ENCODE measurements at regions not wholly inside any gene's neighbourhood (a gene's known extent, or its start where the extent isn't known, plus 50 kb on each side); places are given as distances from the start of the nearest gene placed in this dataset.

DNA sequence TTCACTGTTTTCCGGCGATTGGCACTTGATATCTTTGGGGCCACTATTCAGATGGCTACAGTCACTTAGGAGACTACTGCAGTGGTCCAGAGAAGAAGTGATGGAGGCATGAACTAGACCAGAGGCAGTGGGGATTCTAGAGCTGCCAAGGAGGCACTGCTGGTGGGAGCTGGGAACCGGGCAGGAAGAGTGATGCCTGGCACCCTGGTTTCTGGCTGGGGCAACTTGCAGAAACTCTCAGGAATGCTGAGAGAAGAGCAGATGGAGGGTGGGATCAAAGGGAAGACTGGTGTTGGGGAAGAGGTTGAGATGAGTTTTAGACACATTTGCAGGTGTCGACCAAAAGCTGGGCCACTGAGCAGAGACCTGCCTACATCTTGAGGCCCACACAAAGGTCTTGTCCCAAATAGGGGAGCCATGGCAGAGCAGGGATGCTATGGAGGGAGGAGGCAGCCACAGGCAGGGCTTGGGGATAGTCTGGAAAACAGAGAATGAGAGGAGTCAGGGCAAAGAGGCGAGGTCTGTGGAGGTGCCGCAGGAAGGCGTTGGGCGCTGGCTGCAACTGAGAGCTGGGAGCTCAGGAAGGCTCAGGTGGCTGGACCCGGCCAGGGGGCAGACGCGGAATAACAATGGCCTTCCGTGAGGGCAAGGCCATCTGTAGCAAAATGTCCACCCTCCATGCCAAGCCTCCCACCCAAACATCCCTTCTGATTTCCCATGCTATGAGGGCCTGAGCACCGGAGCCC, 118.9 kb downstream of the TOMM20 start:
- no peak for DNase-seq

DNA sequence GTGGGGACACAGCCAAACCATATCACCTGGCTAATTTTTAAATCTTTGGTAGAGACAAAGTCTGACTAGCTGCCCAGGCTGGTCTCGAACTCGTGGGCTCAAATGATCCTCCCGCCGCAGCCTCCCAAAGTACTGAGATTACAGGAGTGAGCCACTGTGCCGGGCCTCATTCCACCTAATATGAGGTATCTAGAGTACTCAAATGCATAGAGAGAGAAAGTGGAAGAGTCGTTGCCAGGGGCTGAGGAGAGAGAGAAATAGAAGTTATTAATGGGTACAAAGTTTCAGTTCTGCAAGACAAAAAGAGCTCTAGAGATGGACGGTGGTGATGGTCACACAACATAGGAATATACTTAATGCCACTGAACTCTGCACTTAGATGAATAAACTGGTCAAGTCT, 119.6 kb downstream of the TOMM20 start:
- no peak for DNase-seq

DNA sequence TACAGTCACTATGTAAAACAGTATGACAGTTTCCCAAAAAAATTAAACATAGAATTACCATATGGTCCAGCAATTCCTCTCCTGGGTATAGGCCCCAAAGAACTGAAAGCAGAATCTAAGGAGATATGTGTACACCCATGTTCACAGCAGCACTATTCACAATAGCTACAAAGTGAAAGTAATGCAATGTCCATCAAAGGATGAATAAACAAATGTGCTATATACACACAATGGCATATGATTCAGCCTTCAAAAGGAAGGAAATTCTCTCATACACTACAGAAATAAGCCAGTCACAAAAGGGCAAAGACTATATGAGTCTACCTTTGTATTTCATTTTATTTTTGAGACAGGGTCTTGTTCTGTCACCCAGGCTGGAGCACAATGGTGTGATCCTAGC, 120.4 kb downstream of the TOMM20 start:
- no peak for DNase-seq

DNA sequence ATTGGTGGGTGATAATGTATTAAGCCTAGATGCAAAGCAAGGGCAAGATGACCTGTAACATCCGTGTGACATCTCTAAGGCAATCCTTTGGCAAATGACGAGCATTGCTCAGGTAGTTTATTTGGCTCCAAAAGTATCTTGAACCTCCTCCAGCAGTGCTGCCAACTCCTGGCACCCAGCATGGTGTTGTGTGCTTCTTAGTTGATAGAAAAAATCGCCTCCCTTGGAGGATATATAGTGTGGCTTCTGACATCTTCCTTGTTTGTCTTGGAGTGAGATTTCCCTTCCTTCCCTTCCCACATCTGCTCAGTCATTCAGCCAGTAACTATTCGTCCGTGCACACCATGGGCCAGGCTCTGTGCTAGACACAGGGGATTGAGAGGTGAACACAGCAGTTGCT, 121.8 kb downstream of the TOMM20 start:
- DNase-seq = no peak

DNA sequence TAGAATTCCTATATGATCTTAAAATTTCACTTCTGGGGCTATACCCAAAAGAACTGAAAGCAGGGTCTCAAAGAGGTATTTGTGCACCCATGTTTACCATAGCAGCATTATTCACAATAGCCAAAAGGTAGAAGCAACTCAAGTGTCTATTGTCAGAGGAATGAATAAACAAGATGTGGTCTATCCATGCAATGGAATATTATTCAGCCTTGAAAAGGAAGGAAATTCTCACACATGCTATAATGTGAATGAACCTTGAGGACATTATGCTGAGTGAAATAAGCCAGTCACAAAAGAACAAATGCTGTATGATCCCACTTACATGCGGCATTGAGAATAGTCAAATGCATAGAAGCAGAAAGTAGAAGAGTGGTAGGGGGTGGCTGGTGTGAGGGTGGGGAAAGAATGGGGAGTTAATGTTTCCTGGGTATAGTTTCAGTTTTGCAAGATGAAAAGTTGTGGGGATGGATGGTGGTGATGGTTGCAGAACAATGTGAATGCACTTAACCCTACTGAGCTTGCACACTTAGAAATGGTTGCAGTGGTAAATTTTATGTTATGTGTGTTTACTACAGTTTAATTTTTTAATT, 122.4 kb downstream of the TOMM20 start:
- DNase-seq = no peak

DNA sequence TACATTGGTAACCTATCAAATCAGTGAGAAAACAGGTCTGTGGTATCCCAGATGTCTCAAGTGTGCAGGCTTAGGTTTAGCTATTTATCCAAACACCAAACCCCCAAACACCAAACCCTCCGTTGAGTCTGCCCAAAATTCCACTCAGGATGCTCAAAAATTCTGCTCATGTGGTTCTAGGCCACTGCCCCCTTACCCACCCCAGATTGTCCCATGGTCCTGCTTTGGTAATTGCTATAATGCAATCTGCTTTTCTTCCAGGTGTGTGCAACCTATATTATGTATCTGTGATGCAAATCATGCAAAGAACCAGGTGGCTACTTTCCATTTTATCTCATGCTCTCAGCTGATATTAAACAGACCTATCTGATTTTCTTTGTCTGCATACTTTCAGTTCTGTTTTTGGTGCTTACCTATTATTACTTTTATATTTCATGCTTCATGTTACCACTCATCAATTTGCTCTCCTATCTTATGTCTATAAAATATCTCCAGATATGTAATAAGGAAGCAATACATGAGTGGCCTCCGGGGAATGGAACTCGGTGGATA, 123.7 kb downstream of the TOMM20 start:
- DNase-seq = no peak

DNA sequence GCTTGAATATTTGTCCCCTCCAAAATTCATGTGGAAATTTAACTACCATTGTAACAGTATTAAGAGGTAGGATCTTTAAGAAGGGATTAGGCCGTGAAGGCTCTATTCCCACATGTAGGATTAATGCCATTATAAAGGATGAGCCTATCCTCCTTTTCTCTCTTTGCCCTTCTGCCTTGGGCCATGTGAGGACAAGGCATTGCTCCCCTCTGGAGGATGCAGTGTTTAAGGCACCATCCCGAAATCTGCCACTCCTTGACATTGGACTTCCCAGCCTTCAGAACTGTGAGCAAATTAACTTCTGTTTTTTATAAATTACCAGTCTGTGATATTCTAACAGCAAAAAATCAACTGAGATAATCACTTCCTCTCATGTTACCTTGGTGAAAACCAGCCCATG, 124.4 kb downstream of the TOMM20 start:
- DNase-seq = no peak

DNA sequence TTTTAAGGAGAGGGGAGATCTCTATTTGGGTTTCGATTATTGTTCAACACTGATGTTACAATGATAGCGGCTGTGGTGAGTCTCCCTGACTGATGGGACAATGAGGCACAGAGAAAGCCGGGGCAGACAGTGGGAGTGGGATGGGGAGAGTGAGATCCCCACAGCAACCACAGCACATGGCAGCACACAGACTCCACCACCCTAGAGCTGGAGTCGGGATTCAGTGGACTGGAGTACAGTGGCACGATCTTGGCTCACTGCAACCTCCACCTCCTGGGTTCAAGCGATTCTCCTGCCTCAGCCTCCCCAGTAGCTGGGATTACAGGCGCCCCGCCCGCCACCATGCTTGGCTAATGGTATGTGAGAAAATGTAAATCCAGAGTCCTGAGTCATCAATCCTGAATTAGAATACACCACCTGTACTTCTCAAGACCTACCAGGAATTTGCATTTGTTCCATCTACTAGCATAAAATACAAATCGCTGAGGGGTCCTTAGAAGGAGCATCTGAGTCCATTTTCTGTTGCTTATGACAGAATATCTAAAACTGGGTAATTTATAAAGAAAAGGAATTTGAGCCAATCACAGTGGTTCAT, 125.8 kb downstream of the TOMM20 start:
- DNase-seq = no peak

DNA sequence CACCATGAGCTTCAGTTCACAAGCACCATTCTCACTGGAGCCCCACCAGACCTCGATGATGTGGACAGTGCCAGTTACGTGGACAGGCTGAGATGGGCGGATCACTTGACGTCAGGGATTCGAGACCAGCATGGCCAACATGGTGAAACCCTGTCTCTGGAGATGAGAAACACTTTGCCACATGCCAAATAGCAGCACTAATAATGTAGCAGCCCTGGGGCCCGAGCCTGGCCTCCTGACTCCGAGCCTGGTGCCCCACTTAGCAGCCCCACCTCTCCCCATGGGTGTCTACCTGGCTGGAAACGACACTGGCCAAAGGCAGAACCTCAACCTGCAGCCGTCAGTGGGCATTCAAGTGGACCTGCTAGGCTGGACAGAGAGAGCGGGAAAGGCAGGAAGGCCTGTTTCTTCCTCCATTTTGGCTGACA, 129.1 kb downstream of the TOMM20 start:
- DNase-seq = no peak

DNA sequence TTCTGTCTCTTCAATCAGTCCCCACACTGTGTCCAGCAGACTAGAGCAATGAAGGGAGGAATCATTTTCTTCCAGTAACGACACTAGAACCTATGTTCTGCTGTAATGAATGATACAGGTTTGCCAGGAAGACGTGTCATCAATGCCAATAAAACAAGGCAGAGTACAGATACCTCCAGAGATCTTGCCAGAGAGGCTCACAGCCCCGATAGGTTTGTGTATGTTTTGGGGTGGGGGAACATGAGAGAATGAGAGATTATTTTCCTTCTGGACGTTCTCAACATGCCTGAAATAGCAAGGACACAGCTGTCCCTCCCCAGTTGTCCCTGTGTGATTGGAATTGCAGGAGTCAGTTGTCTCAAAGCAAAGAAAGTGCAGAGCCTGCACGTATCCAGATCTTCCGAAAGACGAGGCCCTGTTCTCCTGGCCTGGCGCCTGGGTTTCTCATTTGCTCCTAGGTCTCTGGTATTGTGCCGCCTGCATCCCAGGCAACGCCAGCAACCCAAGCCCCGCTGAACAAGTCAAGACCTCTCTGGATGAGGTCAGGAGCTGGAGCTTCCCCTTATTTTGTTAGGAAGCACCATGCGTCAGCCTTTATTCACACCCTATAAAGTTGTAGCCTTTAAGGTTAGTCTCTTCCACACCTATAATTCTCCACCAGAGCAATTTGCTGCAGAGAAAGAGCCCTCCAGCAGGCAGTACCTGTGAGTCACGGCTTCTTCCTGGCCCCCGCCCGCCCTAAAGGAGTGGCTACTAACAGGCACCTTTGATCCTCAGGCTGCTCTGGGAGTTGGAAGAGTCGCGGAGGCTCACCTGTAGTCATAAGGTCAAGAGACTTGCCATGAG, 130.5 kb downstream of the TOMM20 start:
- DNase-seq = no peak

DNA sequence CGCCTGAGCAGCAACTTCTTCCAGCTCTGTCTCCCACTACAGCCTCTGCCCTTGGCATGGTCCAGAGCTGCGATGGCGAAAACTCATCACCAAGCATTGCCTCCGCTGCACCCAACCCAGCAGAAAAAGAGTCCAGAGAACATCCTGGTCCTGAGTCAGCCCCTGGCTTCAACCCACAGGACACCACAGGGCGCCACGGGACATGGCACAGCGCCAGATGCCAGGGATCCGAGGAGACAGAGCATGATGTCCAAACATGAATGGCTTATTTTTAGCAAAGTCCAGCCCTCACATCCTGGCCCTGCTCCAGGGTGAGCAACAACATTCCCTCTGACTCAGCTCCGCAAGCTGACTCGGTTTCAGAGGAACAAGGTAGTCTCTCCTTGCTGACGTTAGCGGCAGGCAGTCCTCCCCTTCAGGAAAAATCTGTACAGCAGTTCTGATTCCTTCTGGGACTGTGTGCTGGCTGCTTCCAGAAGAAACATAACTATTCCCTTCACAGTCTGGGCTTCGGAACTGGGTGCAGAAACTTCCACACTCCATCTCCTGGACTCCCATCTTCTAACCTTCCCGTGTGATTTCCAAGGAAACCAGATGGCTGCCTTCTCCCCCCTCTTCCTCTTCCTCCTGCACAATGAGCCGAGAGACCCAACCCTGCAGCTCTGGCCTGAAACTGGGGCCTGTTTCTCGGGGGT, 131.3 kb downstream of the TOMM20 start:
- DNase-seq = peak; percentile 96

DNA sequence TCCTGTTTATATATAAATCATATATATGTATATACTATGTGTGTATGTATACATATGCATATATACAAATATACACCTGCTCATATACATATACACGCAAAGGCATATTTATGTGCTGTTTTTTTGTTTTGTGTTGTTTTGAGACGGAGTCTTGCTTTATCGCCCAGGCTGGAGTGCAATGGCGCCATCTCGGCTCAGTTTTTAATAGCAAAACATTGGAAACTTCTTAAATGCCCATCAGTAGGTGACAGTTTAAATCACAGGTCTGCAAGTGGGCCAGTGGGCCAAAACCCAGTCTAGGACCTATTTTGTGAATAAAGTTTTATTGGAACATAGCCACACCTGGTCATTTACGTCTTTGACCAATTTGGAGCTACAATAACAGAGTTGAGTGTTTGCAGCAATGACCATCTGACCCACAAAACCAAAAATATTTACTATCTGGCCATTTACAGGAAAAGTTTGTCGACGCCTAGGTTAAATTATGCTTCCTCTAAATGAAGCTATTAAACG, 132.3 kb downstream of the TOMM20 start:
- DNase-seq = no peak

DNA sequence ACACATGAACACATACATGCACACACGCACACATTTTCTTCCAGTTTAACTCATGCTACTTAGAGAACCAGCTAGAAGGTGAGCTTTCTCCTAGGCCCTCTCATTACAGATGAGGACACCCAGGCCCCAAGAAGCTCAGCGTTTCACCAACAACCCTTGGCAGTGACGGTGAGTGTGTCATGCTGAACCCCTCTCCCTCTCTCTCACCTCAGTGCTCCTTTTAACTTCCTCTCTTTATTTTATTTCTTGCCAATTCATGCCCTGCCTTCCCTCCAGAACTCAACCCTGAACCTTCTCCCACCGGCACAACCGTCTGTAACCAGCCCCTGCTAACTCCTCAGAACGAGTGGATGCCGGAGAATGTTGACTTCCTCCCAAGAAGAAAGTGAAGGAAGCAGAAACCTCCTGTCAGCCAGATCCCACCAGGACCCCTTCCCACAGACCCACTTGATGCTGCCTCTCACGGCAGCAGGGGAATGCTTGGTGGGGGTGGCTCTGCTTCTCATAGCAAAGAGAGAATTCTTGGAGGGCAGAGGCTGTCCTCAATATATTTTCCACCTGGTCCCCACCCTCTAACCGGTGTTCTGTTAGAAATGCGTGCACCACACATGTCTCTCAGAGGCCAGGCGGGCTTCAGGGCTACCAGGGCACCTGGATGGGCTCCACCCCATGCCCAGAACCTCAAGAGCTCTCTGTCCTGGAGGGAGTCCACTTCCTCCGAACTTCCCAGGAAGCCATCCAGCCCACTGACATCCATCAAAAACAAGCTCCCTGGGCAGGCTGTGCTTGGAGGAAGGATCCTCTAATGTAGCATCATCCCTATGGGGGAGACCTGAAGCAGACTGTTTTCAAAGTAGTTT, 134.0 kb downstream of the TOMM20 start:
- no peak for DNase-seq

DNA sequence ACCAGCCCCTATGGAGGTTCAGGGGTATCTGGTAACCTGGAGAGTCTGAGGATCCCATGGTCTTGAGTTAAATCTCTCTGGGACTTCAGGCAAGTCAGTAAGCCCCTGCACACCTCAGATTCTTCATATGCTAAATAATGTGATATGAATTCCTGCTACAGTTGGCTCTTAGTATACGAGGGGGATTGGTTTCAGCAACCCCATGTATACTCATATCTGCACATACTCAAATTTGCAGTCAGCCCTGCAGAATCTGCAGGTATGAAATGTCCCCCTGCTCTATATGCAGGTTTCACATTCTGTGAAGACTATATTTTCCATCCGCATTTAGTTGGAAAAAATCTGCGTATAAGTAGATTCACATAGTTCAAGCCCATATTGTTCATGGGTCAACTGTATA, 136.6 kb downstream of the TOMM20 start:
- DNase-seq = no peak

DNA sequence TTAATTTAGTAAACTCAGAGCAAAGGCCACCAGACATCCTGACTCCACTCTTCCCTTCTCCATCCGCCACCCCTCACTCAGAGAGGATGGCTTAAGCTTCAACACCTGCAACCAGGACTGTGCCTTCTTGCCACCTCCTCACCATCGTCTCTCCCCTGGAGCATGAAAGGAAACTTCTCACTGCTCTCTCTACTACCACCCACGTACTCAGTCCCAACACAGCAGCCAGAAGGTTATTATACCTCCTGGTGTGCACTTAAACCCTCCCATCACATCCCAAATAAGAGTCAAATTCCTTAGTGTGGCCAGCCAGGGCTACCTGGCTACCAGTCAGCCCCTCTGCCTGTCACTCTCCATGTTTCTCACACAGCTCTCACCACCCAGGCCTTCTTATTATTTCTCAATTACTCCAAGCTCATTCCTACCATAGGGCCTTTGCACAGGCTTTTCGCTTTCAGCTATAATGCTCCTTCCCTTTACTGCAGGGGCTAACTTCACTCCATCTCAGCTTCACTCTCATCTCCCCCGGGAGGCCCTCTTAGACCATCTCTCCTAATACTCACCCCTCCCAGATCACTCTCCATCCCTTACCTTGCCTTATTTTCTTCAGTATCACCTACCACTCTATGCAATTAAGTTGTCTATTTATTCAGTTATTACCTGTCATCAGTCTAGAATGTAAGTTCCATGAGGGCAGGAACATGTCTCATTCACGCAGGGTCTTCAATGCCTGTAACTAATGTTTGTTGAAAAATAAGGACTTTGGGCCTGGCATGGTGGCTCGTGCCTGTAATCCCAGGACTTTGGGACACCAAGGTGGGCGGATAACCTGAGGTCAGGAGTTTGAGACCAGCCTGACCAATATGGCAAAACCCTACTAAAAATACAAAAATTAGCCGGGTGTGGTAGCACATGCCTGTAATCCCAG, 137.5 kb downstream of the TOMM20 start:
- DNase-seq = no peak

DNA sequence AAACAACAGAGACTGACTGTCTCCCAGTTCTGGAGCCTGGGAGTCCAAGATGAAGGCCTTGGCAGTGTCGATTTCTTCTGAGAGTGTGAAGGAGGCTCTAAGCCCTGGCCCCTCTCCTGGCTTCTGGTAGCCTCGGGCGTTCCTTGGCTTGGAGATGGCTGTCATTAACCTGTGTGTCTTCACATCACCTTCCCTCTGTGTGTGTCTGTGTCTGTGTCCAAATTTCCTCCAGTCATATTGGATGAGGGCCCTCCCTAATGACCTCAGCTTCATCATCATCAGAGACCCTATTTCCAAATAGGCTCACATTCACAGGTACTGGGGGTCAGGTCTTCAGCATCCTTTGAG, 138.3 kb downstream of the TOMM20 start:
- DNase-seq = no peak

DNA sequence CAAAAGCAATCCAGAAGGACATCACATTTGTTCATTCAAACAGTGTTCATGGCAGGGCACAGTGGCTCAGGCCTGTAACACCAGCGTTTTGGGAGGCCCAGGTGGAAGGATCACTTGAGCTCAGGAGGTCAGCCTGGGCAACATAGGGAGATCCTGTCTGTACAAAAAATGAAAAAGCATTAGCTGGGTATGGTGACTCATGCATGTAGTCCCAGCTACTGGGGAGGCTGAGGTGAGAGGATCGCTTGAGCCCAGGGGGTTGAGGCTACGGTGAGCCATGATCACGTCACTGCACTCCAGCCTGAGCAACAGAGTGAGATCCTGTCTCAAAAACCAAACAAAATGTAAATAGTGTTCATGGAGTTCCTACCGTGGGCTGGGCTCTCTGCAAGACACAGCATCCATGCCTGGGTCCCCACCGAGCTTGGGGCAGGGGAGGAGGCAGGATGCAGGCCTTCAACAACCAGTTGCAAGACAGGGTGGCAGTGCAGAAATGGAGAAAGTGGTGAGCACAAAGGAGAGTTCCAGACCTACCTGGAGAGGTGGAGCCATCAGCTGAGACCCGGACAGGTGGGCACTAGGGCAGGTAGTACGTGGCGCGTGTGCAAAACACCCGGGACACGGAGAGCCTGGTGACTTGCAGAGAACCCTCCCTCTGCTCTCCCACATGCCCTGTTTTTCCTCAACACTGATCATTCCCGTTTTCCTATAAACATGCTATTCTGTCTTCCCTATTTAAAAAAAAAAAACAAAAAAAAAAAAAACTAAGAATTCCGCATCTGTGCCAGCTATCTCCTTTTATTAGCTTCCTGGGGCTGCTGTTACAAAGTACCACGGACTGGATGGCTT, 138.9 kb downstream of the TOMM20 start:
- no peak for DNase-seq

DNA sequence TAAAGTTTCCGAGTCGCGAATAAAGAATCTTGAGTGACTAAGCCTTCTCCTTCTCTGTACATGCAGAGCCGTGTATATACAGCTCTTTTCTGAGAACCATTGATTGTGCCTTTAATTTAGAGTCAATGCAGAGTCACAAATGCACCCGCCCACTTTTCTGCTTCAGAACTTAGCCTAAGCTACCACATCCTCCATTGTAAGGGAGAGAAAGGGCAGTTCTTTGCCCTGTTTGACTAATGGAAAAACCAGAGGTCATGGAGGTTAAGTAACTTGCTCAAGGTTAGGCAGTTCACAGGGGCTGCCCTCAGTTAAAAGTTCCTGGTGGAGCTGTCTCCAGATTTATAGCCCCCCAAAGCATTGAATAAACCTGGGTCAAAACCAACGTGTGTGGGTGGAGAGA, 139.6 kb downstream of the TOMM20 start:
- DNase-seq = no peak

DNA sequence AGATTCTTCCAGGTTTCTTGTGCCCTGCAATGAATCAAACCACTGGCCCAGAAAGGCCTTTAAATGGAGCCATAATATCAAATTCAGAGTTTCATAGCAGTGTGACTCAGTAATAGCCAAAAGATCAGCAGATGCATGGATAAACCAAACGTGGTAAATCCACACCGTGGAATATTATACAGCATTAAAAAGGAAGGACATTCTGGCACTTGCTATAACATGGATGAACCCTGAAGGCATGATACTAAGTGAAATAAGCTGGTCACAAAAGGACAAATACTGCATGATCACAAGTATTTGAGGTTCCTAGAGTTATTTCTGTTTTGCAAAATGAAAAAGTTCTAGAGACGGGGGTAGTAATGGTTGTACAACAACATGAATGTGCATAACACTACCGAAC, 140.1 kb downstream of the TOMM20 start:
- DNase-seq = no peak
